H9 (cell line): ENCODE measurements at regions not wholly inside any gene's neighbourhood (a gene's known extent, or its start where the extent isn't known, plus 50 kb on each side); places are given as distances from the start of the nearest gene placed in this dataset.

Experiments
- DNase-seq: peaks from one replicate; pipeline ENCODE4 v3.0.0-alpha.2; 2017
- H2AFZ ChIP-seq: one replicate; pipeline ENCODE4 v1.6.1; 2013; ENCODE audit warnings: mild to moderate bottlenecking, low read length, control low read depth, moderate library complexity
- H2AK5ac ChIP-seq: 2 replicates; pipeline ENCODE4 v1.6.1; 2013; ENCODE audit warnings: low read length, control low read depth, mixed read lengths; ENCODE audit not compliant: insufficient read length
- H2BK120ac ChIP-seq: one replicate; pipeline ENCODE4 v1.6.1; 2013; ENCODE audit warnings: low read depth, mild to moderate bottlenecking, low read length, control low read depth, inconsistent platforms; ENCODE audit not compliant: poor library complexity, severe bottlenecking
- H2BK12ac ChIP-seq: 2 replicates; pipeline ENCODE4 v1.6.1; 2013; ENCODE audit warnings: low read length, control low read depth, mixed read lengths, low read depth; ENCODE audit not compliant: insufficient read length
- H2BK15ac ChIP-seq: 2 replicates; pipeline ENCODE4 v1.6.1; 2013; ENCODE audit warnings: low read depth, low read length, control low read depth
- H2BK20ac ChIP-seq: one replicate; pipeline ENCODE4 v1.6.1; 2013; ENCODE audit warnings: low read depth, mild to moderate bottlenecking, low read length, control low read depth, inconsistent platforms; ENCODE audit not compliant: poor library complexity, severe bottlenecking
- H2BK5ac ChIP-seq: 2 replicates; pipeline ENCODE4 v1.6.1; 2013; ENCODE audit warnings: low read length, control low read depth, mixed read lengths; ENCODE audit not compliant: insufficient read length
- H3K14ac ChIP-seq: 2 replicates; pipeline ENCODE4 v1.6.1; 2013; ENCODE audit warnings: low read length, control low read depth; ENCODE audit not compliant: insufficient read depth
- H3K18ac ChIP-seq: 2 replicates; pipeline ENCODE4 v1.6.1; 2013; ENCODE audit warnings: low read depth, mild to moderate bottlenecking, mixed read lengths, low read length, control low read depth; ENCODE audit not compliant: insufficient read length
- H3K23ac ChIP-seq: 2 replicates; pipeline ENCODE4 v1.6.1; 2013; ENCODE audit warnings: low read length, control low read depth, mixed read lengths, low read depth; ENCODE audit not compliant: insufficient read length
- H3K23me2 ChIP-seq: 2 replicates; pipeline ENCODE4 v1.6.1; 2013; ENCODE audit warnings: low read depth, mild to moderate bottlenecking, mixed read lengths, low read length, control low read depth; ENCODE audit not compliant: insufficient read length, poor library complexity, severe bottlenecking
- H3K27ac ChIP-seq: 2 replicates; pipeline ENCODE4 v1.5.1; 2013; ENCODE audit warnings: low read length, control low read depth, mixed read lengths, low read depth; ENCODE audit not compliant: insufficient read length
- H3K27me3 ChIP-seq: 2 replicates; pipeline ENCODE4 v1.6.1; 2013; ENCODE audit warnings: low read length, control low read depth, inconsistent platforms; ENCODE audit not compliant: insufficient read depth
- H3K4ac ChIP-seq: 2 replicates; pipeline ENCODE4 v1.6.1; 2013; ENCODE audit warnings: low read depth, mild to moderate bottlenecking, control low read depth, inconsistent platforms, low read length, moderate library complexity
- H3K4me1 ChIP-seq: 2 replicates; pipeline ENCODE4 v1.6.1; 2013; ENCODE audit warnings: low read length, control low read depth, inconsistent platforms; ENCODE audit not compliant: insufficient read depth
- H3K4me2 ChIP-seq: 2 replicates; pipeline ENCODE4 v1.6.1; 2013; ENCODE audit warnings: low read length, control low read depth, mixed read lengths; ENCODE audit not compliant: insufficient read length, insufficient read depth
- H3K56ac ChIP-seq: 2 replicates; pipeline ENCODE4 v1.6.1; 2013; ENCODE audit warnings: low read depth, mild to moderate bottlenecking, mixed read lengths, low read length, control low read depth; ENCODE audit not compliant: insufficient read length
- H3K79me1 ChIP-seq: 2 replicates; pipeline ENCODE4 v1.6.1; 2013; ENCODE audit warnings: low read depth, mild to moderate bottlenecking, moderate library complexity, low read length, control low read depth, inconsistent platforms; ENCODE audit not compliant: insufficient read depth, poor library complexity, severe bottlenecking
- H3K79me2 ChIP-seq: 2 replicates; pipeline ENCODE4 v1.6.1; 2013; ENCODE audit warnings: low read length, control low read depth, inconsistent platforms; ENCODE audit not compliant: insufficient read depth
- H3K9ac ChIP-seq: 2 replicates; pipeline ENCODE4 v1.6.1; 2013; ENCODE audit warnings: low read length, control low read depth, mixed read lengths; ENCODE audit not compliant: insufficient read length; ENCODE audit errors: extremely low read depth
- H3K9me3 ChIP-seq: one replicate; pipeline ENCODE4 v1.6.1; 2013; ENCODE audit warnings: low read depth, low read length, inconsistent platforms; ENCODE audit not compliant: control insufficient read depth
- H3T11ph ChIP-seq: one replicate; pipeline ENCODE4 v1.6.1; 2013; ENCODE audit warnings: mild to moderate bottlenecking, low read length, control low read depth, inconsistent platforms
- H4K20me1 ChIP-seq: one replicate; pipeline ENCODE4 v1.6.1; 2013; ENCODE audit not compliant: control insufficient read depth, insufficient read length, insufficient read depth
- H4K5ac ChIP-seq: 2 replicates; pipeline ENCODE4 v1.6.1; 2013; ENCODE audit warnings: low read depth, mild to moderate bottlenecking, mixed read lengths, low read length, control low read depth; ENCODE audit not compliant: insufficient read length
- H4K8ac ChIP-seq: replicated peaks from 2 replicates; pipeline ENCODE4 v1.6.1; 2013; ENCODE audit warnings: low read length, control low read depth, mixed read lengths, low read depth; ENCODE audit not compliant: insufficient read length
- H4K91ac ChIP-seq: 2 replicates; pipeline ENCODE4 v1.6.1; 2013; ENCODE audit warnings: low read depth, mild to moderate bottlenecking, moderate library complexity, mixed read lengths, low read length, control low read depth; ENCODE audit not compliant: insufficient read length
- H3K27ac Mint-ChIP-seq, 3 experiments: 2 replicates in 2 of 3; 3 replicates in 1 of 3; pipeline ENCODE4 v1.8.0; 2020 to 2021; ENCODE audit warnings: mixed read lengths in 3 of 3, mild to moderate bottlenecking in 1 of 3, moderate library complexity in 1 of 3
- H3K27me3 Mint-ChIP-seq: 2 replicates; pipeline ENCODE4 v1.8.0; 2021; ENCODE audit warnings: low read depth, mild to moderate bottlenecking, moderate library complexity, mixed read lengths
- H3K36me3 Mint-ChIP-seq, 3 experiments: 2 replicates in 2 of 3; 3 replicates in 1 of 3; pipeline ENCODE4 v1.8.0; 2020 to 2021; ENCODE audit warnings: low read depth in 3 of 3, mixed read lengths in 3 of 3; ENCODE audit not compliant: insufficient read depth in 1 of 3
- H3K4me1 Mint-ChIP-seq, 2 experiments: 2 replicates each; pipeline ENCODE4 v1.8.0; 2020; ENCODE audit warnings: mixed read lengths in 2 of 2
- H3K4me3 Mint-ChIP-seq, 2 experiments: 2 replicates in 1 of 2; 3 replicates in 1 of 2; pipeline ENCODE4 v1.8.0; 2020 to 2021; ENCODE audit warnings: mild to moderate bottlenecking in 2 of 2, mixed read lengths in 2 of 2, moderate library complexity in 1 of 2
- H3K9me3 Mint-ChIP-seq, 2 experiments: 2 replicates in 1 of 2; 3 replicates in 1 of 2; pipeline ENCODE4 v1.8.0; 2020; ENCODE audit warnings: mild to moderate bottlenecking in 2 of 2, mixed read lengths in 2 of 2, moderate library complexity in 1 of 2
- CTCF ChIP-seq: fragments of 200-600 bp; sonication (generic); conservative IDR thresholded peaks from 3 replicates; pipeline ENCODE4 v1.8.0; 2021; ENCODE audit warnings: antibody characterized with exemption, mild to moderate bottlenecking
- WGBS: extraction: QIAGEN DNeasy Blood & Tissue Kit; methylation state at CpG from one replicate; pipeline ENCODE4 v1.1.7; 2013; ENCODE audit warnings: missing lambda C conversion rate, low lambda C conversion rate, mixed read lengths; ENCODE audit not compliant: insufficient read length; ENCODE audit errors: extremely low coverage; 5-methylcytosine and 5-hydroxymethylcytosine counted together

- Histone ChIP-seq H4K91ac (no peak overlapping the region), H2AFZ (no peak overlapping the region), H3K4ac (no peak overlapping the region), H4K20me1 (no peaks in the 10 kb centered on the region), H3K9me3 (no peaks in the 10 kb centered on the region), H3K4me1 (no peaks in the 10 kb centered on the region), H3K79me2 (no peaks in the 10 kb centered on the region), H3K18ac (no peak overlapping the region), H3K56ac (no peak overlapping the region), H3K23ac (no peak overlapping the region), H2BK20ac (no peak overlapping the region), H3K79me1 (no peaks in the 10 kb centered on the region), H3K9ac (no peak overlapping the region), H3K27me3 (no peaks in the 10 kb centered on the region), H2BK15ac (no peak overlapping the region), H2BK12ac (no peak overlapping the region), H2BK5ac (no peak overlapping the region), H3T11ph (no peak overlapping the region), H3K4me2 (no peak overlapping the region), H2BK120ac (no peak overlapping the region), H4K5ac (no peak overlapping the region), H3K14ac (no peak overlapping the region), H3K23me2 (no peaks in the 10 kb centered on the region), H3K27ac (no peak overlapping the region), H2AK5ac (no peak overlapping the region), H4K8ac (no peak overlapping the region)
- no peak overlapping the region for H3K27ac Mint-ChIP-seq
- peaks cover 0 to 2% (median 0%) of the 10 kb centered on the region in 3 experiments; a peak in 1 of 7 replicates for H3K36me3 Mint-ChIP-seq
- H3K4me3 Mint-ChIP-seq: no peak overlapping the region
- H3K27me3 Mint-ChIP-seq: no peaks in the 10 kb centered on the region
- no peaks in the 10 kb centered on the region for H3K9me3 Mint-ChIP-seq
- H3K4me1 Mint-ChIP-seq: no peaks in the 10 kb centered on the region
- no peak for DNase-seq
- no CpG with 5 or more reads among the region's 2 CpGs for WGBS
- no peak for TF ChIP-seq CTCF
Observed at GRCh38 chr1:199018471-199019135, 379.8 kb downstream of the PTPRC start.
